ENCODE measurements at regions not wholly inside any gene's neighbourhood (a gene's known extent, or its start where the extent isn't known, plus 50 kb on each side); places are given as distances from the start of the nearest gene placed in this dataset.

GRCh38 chr2:184125867-184126266 lies 472.5 kb upstream of the ZNF804A start:
- Histone ChIP-seq H3K4me3 (ENCODE audit: low read depth in 2 of 2, low read length in 1 of 2) (no peak overlapping the region), H3K36me3 (replicated peaks in 1 of 2; ENCODE audit: control insufficient read depth in 1 of 2, insufficient read depth in 2 of 2, low read length in 1 of 2) (no peaks in the 10 kb centered on the region), H4K20me1 (ENCODE audit: insufficient read depth) (no peaks in the 10 kb centered on the region), H3K27ac (ENCODE audit: low read depth in 2 of 2, low read length in 1 of 2) (no peak overlapping the region), H3K9ac (no peak overlapping the region), H3K4me1 (ENCODE audit: control insufficient read depth in 1 of 2, insufficient read depth in 2 of 2, low read depth in 1 of 2, low read length in 1 of 2) (no peaks in the 10 kb centered on the region), H3F3A (replicated peaks; ENCODE audit: insufficient read depth) (no peaks in the 10 kb centered on the region), H3K9me3 (no peaks in the 10 kb centered on the region), H3K4me2 (no peak overlapping the region), H3K79me2 (ENCODE audit: insufficient read depth) (no peaks in the 10 kb centered on the region), H2AFZ (ENCODE audit: low read depth) (no peak overlapping the region), H3K27me3 (ENCODE audit: insufficient read depth) (no peaks in the 10 kb centered on the region), H3K9me2 (no peaks in the 10 kb centered on the region)
- ChIA-PET CTCF (no interaction called here), POLR2A (no interaction called here)
- 55% methylated on average over 2 of the region's 2 CpGs for WGBS (ENCODE audit: low lambda C conversion rate)
- no peak for TF ChIP-seq NFIC (IDR thresholded peaks at IDR 0.05; ENCODE audit: borderline replicate concordance)
- TF ChIP-seq RAD21 (IDR thresholded peaks at IDR 0.05; ENCODE audit: low read length): peak; percentile 34; the same call in 1 of the 2 replicates
- TF ChIP-seq RXRA (IDR thresholded peaks at IDR 0.05; ENCODE audit: borderline replicate concordance, low read depth): no peak
- DNase-seq: no peak

GRCh38 chr2:184129073-184129472 lies 469.3 kb upstream of the ZNF804A start:
- POLR2A ChIA-PET: no interaction called here
- CTCF ChIA-PET: no interaction called here

GRCh38 chr2:184137955-184138354 lies 460.4 kb upstream of the ZNF804A start:
- CTCF ChIA-PET: interaction anchor here (1.2 kb wide), 2 partner anchors 9 to 13 kb away, joined by 3 read pairs; no protein-coding TSS in a partner anchor
- H3K4me2 ChIP-seq: no peak overlapping the region
- H3K4me1 ChIP-seq (ENCODE audit: control insufficient read depth in 1 of 2, insufficient read depth in 2 of 2, low read depth in 1 of 2, low read length in 1 of 2): no peaks in the 10 kb centered on the region
- no peaks in the 10 kb centered on the region for H3K36me3 ChIP-seq (replicated peaks in 1 of 2; ENCODE audit: control insufficient read depth in 1 of 2, insufficient read depth in 2 of 2, low read length in 1 of 2)
- H3K9me3 ChIP-seq: no peaks in the 10 kb centered on the region
- no peak overlapping the region for H2AFZ ChIP-seq (ENCODE audit: low read depth)
- WGBS (ENCODE audit: low lambda C conversion rate): 43% methylated on average over 1 of the region's 1 CpG
- no peak for TF ChIP-seq FOXM1 (IDR thresholded peaks at IDR 0.05; ENCODE audit: low read depth)
- TF ChIP-seq ELF1 (IDR thresholded peaks at IDR 0.05): no peak
- TF ChIP-seq CTCF (IDR thresholded peaks at IDR 0.05): no peak
- TF ChIP-seq RCOR1 (IDR thresholded peaks at IDR 0.05; ENCODE audit: low read length): no peak
- TF ChIP-seq GATA2 (CRISPR knock-in tag; IDR thresholded peaks at IDR 0.05): no peak
- TF ChIP-seq SIN3A (IDR thresholded peaks at IDR 0.05; ENCODE audit: borderline replicate concordance, low read depth, low read length): no peak
- no peak for TF ChIP-seq ZBTB33 (IDR thresholded peaks at IDR 0.05; ENCODE audit: borderline replicate concordance, low read depth)
- TF ChIP-seq RAD21 (IDR thresholded peaks at IDR 0.05; ENCODE audit: low read length): no peak
- H3K27ac ChIP-seq (ENCODE audit: low read depth in 2 of 2, low read length in 1 of 2): no peak overlapping the region
- no peaks in the 10 kb centered on the region for H3F3A ChIP-seq (replicated peaks; ENCODE audit: insufficient read depth)
- POLR2A ChIA-PET: no interaction called here
- H3K27me3 ChIP-seq (ENCODE audit: insufficient read depth): no peaks in the 10 kb centered on the region
- no peak for DNase-seq
- H3K4me3 ChIP-seq (ENCODE audit: low read depth in 2 of 2, low read length in 1 of 2): no peak overlapping the region
- no peaks in the 10 kb centered on the region for H4K20me1 ChIP-seq (ENCODE audit: insufficient read depth)
- H3K9ac ChIP-seq: no peak overlapping the region
- H3K9me2 ChIP-seq: no peaks in the 10 kb centered on the region
- H3K79me2 ChIP-seq (ENCODE audit: insufficient read depth): no peaks in the 10 kb centered on the region

More at GRCh38 chr2:184129073-184129472, 469.3 kb upstream of the ZNF804A start:
- TF ChIP-seq RAD21 (IDR thresholded peaks at IDR 0.05; ENCODE audit: low read length) (no peak), MXI1 (IDR thresholded peaks at IDR 0.05; ENCODE audit: low read depth, low read length) (no peak), EP300 (IDR thresholded peaks at IDR 0.05; ENCODE audit: borderline replicate concordance in 1 of 2, low read depth in 1 of 2, low read length in 1 of 2) (no peak)
- WGBS (ENCODE audit: low lambda C conversion rate): 70% methylated on average over 1 of the region's 1 CpG
- no peak overlapping the region for H3K4me2 ChIP-seq
- H3K79me2 ChIP-seq (ENCODE audit: insufficient read depth): no peaks in the 10 kb centered on the region
- DNase-seq: no peak
- H3K36me3 ChIP-seq (replicated peaks in 1 of 2; ENCODE audit: control insufficient read depth in 1 of 2, insufficient read depth in 2 of 2, low read length in 1 of 2): no peaks in the 10 kb centered on the region
- no peak overlapping the region for H3K9ac ChIP-seq
- H3K9me2 ChIP-seq: no peaks in the 10 kb centered on the region
- H3K9me3 ChIP-seq: no peaks in the 10 kb centered on the region
- no peaks in the 10 kb centered on the region for H3K27me3 ChIP-seq (ENCODE audit: insufficient read depth)
- no peak overlapping the region for H2AFZ ChIP-seq (ENCODE audit: low read depth)
- no peak overlapping the region for H3K4me3 ChIP-seq (ENCODE audit: low read depth in 2 of 2, low read length in 1 of 2)
- H4K20me1 ChIP-seq (ENCODE audit: insufficient read depth): no peaks in the 10 kb centered on the region
- no peak overlapping the region for H3K27ac ChIP-seq (ENCODE audit: low read depth in 2 of 2, low read length in 1 of 2)
- H3F3A ChIP-seq (replicated peaks; ENCODE audit: insufficient read depth): no peaks in the 10 kb centered on the region
- no peaks in the 10 kb centered on the region for H3K4me1 ChIP-seq (ENCODE audit: control insufficient read depth in 1 of 2, insufficient read depth in 2 of 2, low read depth in 1 of 2, low read length in 1 of 2)

Measured in SK-N-SH (cell line).